GM19455 (cell line): ENCODE measurements at regions not wholly inside any gene's neighbourhood (a gene's known extent, or its start where the extent isn't known, plus 50 kb on each side); places are given as distances from the start of the nearest gene placed in this dataset.

Experiments used
- ATAC-seq: cut with Tn5 transposase; IDR thresholded peaks from one replicate; pipeline ENCODE4 v1.9.1; 2021; ENCODE audit not compliant: unreplicated experiment

DNA sequence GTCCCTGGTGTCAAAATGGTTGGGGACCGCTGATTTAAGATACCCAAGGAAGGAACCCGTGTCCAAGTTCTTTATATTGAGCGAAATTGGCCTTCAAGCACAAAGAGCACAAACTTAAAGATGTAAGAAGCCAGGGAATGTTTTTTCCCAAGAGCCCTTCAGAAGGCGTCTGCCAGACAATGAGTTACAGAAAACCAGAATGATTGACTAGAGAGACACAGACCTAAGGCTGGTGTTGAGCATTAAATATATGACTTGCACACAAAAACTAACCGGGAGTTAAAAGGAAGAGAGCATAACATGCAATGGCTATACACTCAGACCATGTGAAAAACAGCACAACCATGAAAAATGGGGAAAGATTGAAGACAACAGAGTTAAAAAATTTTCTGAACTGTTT is 157.5 kb upstream of the FAM9B start:
- ATAC-seq, result no peak

DNA sequence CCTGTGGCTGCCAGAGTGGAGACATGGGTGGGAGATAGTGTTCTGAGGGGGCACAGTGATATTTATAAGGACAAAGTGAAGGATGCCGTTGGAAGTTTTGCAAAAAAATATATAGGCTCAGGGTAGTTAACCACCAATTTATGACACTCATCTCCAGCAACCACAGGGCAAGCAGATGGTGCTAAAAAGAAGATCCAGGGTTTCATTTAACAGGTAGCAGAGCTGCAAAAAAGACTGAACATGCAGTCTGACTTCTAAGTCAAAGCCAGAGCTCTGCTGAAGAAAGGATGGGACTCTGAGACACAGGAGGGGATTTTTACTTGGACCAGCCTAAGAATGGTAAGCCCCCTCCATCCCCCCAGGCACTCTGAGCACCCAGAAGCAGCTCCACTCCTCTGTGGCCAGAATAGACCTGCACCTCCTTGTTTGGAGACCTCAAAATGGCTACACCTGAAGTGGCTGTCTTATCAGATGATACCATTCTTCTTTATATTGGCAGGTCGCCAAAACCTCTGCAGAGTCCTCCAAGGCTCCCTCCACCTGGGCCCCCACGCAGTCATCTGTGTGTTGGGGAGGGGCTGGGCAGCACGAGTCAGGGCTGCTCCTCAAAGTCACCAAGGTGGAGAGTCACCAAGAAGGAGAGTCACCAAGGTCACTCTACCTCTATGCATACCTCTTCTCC is 161.4 kb upstream of the FAM9B start:
- no peak for ATAC-seq

DNA sequence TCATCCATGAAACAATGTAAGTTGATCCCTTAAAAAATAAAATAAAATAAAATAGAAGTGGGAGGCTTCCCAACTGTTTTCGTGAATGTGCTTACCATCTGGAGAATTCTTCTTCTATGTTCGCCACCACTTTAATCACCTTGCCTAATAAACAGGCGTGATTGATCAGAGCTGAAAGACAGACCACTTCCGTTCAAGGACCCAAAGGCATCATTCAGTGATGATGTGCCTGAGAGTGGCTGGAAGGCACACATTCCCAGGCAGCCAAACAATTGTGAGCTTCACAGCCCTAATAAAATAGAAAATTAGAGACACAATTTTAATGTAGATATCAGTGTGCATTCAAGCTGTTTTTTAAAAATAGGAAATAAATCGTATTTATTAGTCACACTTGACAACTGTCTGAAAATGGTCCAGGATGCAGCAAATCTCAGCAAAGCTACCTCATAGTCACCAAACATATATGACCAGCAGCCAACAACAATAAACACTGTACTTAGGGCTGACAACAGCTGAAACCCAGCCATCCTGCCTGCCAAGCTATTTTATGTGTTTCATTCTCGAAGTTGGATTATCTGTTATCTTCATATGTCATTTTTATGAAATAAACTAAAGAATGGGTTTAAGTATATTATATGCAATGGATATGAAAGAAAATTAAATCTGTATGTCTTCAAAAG is 163.2 kb upstream of the FAM9B start:
- no peak for ATAC-seq

DNA sequence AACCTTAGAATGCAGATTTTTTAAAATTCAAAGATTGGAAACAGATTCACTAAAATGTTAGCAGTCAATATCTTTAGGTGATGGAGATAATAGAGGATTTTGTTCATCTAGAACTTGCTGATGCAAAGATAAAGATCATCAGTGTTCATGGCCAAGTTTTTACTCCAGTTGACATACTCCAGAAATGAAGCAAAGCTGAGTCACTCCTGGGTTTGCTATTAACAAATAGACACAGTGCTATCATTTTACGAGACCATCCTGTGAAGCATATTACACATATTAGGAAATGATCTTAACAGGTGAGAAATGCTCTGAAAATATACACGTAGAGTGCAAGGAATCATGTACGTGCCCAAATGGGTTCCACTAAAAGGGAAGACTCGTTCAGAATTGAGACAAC is 170.6 kb upstream of the FAM9B start:
- ATAC-seq, result no peak

DNA sequence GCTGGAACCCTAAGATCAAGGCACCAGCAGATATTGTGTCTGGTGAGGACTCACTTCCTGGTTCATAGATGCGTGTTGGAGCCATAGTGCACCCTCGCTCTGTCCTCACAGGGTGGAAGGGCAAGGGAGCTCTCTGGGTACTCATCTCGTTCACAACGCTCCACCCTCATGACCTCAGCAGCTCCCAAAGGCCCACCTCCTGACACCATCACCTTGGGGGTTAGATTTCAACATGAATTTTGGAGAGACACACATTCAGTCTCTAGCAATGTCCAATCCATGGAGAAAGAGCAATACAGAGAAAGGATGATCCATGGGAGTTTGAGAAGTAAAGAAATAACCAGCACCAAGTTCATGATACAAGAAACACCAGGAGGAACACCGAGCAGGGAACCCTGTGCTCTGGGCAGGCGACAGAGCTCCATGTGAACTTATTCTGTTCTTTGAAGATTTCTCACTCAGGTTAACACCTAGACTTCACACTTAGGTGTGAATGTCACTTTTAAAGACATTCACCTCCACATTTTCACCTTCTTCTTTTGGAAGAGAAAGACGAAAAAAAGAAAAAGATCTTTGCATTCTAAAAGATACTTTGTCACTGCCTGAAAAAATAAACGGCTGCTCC is 171.8 kb upstream of the FAM9B start:
- no peak for ATAC-seq

DNA sequence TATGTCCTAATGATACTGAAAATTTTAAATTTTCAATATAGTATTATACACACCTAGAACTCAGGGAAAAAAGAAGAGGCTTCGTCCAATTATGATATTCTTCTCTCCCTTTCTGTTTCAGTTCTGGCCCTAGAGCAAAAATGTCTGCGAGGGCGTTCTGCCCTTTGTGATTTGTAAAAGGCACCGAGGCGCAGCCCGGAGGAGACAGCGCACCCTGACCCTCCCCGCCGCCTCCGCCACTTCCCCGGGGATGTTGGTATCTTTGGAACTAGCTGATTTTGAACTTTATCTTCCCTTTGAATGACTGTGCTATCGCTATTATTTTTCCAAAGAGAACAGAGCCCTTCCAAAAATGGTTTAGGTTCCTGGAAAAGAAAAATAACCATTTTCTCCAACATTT is 173.2 kb upstream of the FAM9B start:
- no peak for ATAC-seq

DNA sequence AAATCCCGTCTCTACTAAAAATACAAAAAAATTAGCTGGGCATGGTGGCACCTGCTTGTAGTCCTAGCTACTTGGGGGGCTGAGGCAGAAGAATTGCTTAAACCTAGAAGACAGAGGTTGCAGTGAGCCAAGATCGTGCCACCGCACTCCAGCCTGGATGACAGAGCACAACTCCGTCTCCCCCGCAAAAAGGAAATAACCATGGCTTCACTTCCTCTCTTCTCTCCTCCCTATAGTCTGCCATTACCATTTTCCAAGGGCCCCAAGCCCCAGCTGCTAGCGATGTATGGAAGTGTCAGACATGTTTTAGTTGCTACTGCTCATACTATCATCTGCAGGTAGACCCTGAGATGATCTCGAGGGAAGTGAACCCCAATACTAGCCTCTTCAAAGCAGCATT is 177.3 kb upstream of the FAM9B start:
- ATAC-seq, result no peak

DNA sequence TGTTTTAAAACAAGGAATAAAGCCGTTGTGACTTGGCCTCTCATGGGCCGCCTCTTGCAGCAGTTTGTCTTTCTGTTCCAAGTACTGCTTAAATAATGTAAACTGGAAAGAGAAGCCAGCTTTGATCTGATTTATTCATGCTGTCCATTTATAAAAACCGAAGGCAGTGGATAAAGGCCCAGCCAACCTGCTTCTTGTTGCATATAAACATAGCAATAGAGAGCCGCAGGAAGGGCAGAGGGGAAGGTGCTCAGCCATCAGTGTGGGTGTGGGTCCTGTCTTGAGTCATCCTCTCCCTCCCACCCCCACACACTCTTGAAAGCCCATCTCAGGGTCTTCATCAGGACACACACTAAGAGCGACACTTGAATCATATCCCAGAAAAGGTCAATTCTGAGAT is 187.9 kb upstream of the FAM9B start:
- ATAC-seq, result no peak

DNA sequence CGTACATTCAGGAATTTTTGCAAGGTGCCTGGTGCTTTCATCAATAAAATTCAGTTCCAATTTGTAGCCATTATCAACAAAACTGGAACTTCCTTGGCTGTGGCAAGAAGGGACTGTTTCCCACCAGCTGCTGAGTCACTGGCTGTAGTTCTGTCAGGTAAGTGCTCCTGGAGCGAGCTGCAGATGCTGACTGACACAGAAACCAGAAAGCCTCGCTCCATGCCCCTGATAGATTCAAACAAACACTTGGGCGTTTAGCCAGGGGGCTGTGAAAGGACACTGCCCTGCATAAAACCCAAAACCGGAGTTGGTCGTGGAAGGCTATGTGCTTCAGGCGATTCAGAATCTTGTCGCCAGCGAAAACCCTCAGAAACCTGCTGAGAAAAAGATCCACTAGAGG is 188.4 kb upstream of the FAM9B start:
- ATAC-seq, result no peak

DNA sequence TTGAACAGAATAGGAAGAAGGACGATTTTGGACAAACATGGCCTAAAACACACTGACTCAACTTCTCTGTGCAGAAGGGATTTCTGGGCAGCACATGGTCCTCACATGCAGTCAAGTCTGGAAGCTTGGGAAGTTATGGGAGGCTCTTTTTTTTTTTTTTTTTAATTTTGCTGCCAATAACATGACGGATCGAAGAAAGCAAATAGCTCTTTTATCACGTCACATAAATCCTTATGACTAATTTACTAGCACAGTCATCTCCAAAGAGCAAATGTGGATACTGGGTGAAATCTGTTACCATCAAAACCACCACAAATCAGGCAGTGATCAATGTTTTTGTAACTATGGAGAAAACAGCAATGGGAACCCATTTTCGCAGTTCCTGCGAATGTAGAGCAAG is 193.3 kb upstream of the FAM9B start:
- no peak for ATAC-seq

DNA sequence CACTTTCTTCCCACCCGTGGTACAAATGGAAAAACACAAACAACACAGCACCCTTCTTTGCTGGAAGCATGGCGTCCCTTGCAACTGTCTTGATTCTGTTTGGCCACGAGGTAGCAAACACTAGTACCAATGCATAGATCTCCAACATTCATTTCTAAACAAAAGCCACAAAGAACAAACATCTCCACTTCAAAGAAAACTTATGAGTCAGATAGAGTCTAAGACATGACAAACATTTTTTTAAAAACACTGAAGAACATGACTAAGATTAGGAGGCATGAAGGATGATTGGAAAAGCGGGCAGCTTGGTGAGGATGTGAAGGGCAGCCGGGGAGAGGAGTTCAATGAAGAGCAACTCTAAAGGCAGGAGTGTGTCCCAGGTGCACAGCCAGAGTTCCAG is 197.6 kb upstream of the FAM9B start:
- no peak for ATAC-seq

DNA sequence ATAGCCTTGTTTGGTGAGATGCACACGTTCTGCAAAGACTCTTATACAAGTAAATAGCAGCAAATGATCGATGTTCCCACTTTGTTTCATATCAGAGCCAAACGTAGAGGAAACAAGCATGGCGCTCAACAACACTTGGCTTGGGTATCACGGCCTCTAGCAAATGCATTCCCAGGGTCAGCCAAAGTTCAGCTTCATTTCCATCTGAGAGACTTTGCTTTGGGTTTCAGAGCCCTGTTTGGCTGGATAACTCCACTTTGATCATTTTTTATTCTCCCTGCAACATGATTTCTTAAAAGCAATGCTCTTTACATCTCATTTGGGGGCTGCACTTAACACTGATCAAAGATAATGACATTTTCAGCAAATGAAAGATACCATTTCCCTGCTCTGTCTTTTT is 199.2 kb upstream of the FAM9B start:
- ATAC-seq, result no peak

DNA sequence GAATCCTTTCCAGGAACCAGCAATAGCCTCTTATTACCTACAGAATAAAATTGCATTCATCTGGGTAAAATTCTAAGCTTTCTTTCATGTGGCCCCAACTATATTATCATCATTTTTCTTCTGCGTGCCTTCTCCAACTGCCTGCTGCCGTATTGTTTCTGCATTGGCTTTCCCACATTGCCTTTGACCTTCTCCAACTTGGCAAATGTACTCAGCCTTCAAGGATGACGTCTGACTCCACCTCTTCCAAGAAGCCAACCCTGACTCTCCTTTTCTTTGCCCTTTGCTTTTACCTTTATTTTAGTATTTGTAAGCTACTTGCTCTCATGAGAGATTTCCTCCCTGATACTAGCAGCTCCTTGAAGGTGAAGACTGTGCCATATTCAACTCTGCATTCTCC is 200.4 kb upstream of the FAM9B start:
- no peak for ATAC-seq

DNA sequence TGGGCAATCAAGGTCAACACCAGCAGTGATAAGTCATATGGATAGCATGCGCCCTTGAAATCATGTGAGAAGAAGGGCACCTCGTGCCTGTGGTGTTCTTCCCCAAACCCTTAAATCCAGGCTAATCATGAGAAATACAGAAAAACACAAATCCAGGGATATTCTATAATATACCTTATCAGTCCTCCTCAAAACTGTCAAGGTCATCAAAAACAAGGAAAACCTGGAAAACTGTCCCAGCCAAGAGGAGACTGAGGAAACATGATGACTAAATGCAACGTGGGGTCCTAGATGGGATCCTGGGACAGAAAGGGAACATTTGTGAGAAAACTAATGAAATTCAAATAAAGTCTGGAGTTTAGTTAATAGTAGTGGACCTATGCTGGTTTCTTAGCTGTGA is 201.8 kb upstream of the FAM9B start:
- ATAC-seq, result no peak

DNA sequence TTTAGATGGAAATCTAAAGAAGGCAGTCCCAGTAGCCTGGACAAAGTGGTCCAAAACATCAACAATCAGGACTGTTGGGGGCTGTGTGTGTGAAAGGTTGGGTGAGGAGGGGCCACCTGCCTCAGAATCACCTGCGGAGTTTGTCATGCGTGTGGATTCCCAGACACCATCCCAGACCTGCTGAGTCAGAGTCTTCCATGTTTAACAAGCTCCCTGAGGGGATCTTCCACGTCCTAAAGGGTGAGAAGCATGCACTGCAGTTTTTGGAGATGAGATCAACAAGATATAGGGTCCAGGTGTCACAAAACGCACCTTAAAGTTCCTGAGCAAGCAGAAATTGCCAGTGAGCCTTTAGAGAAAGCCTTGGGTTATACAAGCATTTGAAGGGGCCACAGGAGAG is 207.0 kb upstream of the FAM9B start:
- ATAC-seq, result no peak

DNA sequence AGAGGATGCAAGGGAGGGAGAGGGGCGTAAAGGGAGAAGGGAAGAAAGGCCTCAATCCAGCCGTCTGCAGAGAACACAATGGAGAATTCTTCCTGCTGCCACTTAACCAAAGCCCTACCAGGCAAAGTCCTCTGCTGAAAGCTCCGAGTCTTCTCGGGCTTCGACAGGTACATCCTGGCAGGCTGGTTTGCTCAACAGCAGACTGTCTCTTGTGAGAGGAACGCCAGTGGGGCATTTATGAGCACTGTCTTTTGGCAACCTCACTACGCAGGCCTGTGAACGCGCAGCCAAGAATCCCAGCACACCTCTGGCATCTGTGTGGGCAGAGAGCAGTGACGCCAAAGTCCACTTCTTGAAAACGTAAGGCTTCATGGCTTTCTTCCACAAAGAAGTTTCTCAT is 207.5 kb upstream of the FAM9B start:
- ATAC-seq, result no peak

DNA sequence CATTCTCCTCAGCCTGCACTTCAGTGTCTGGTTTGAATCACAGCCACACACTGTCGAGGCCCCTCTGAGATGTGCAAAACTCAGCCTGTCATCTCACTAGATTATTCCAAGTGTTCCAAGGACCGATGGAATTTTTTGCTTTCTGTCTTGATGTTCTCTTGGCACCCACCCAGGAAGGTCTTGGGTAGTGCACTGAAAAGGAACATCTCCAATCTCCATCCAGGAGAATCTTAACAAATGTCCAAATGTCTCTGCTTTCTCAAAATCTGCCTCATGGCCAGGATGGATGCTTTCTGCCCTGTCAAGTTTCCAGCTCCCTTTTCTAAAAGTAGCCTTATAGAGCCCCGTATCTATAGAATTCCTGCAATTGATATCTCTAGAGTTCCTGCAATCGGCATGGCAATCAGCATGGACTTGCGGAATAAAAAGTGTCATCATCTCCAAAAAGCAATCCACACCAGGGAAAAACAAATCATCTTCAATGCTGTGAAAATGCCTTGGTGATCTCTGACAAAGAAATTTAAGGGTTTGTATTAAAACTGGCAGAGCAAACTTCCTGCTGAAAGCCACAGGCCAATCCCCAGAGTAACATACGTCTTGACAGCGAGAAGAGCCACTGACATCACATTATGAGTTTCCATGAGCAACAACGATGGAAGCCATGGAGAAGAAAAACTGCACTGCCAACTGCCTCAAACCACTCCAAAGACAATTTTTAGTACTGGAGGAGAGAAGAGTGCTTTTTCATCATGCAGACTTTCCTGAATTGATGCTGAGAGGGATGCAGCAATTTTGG is 215.3 kb upstream of the FAM9B start:
- no peak for ATAC-seq

DNA sequence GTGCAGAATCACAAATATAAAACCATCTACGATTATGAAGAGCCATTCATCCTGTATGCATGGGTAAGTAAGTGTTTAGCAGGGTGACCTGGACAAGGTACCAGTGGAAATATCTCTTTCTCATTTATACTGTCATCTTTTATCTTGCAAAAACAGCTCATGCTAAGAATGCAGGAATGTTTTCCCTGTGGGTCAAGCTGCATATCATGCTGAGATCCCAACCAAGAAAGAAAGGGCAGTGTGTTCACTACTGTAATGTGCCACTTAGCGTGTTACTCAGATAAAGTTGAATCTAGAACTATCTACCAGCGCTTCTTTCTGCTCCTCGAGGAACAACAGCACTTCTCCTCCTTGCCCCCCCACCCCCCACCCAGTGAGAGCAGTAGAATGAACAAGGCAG is 212.7 kb upstream of the TBL1X start:
- no peak for ATAC-seq

DNA sequence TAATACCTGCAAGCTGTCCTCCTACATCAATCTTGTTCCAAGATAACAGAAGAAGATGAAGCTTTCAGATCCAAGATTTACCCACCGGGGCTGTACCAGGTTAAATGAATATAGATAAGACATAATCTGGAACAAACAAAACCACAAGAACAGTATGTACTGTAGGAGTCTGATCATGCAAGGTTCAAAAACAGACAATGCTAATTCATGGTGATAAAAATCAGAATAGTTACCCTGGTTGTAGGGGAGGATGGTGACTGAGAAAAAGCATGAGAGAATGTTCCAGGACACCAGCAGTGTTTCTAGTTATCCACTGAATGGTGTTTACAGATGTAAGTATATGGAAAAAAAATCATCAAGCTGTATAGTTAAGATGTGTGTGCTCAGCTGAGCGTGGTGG is 211.6 kb upstream of the TBL1X start:
- no peak for ATAC-seq

DNA sequence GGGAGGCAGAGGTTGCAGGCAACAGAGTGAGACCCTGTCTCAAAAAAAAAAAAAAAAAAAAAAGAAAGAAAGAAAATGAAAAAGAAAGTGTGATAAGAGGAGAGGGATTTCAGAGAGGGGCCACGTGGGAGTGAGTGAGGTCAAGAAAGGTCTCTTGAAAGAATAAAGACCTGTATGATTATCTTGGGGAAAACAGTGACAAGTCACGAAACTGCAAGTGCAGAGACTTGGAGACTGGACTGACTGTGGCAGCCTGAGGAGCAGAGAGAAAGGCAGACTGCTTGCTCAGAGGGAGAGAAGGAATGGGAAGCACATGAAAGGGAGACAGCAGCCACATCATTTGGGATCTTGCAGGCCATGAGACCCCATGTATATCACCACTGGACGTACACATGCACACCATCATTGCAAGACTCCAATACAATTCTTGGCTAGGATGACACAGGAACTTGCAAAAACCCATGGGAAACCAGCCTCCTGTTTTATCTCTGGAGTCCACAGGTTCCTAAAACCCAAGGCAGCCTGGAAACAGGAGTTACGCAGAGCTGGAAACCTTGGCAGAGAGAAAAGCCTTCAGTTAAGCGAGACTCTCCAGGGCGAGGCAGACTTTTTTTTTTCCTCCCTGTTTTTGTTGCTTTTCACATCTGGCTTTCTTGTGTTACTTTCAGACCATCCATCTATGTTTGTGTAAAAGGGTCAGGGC is 207.0 kb upstream of the TBL1X start:
- no peak for ATAC-seq

DNA sequence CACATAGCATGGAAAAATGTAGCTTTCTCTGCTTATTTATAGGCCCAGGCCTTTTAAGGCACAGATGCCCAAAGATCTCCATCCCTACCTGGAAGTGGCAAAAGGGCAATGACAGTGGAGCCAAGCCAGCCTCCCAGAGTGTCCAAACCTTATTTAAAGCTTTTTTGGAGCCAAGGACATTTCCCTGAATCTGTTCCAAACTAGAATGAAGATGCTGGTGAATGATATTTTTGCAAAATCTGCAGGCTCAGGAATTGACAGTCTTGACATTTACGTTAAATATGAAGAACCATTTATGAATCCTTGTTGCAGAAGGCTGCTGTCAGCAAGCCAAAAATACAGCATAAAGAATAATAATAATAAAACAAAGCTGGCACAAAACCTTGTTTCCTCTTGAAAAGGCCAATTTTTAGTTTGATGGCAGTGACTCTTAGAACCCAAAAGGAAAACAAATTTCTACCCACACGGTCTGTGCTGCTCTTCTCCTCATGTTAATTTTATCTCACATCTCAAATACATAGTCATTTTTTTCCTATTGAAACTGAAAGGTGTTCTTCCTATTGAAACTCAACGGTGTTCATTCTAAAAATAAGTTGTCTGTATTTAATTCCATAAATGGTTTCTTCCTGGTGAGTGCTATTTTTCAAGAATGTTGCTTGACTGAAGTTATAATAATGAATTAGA is 206.3 kb upstream of the TBL1X start:
- no peak for ATAC-seq
